HuH-7.5 (cell line): ENCODE measurements at regions not wholly inside any gene's neighbourhood (a gene's known extent, or its start where the extent isn't known, plus 50 kb on each side); places are given as distances from the start of the nearest gene placed in this dataset.

ENCODE experiments used
- DNase-seq: peaks from one replicate; pipeline ENCODE4 v3.0.0; 2011; ENCODE audit warnings: low spot score

GRCh38 chr7:12783421-12784095, 96.1 kb downstream of the ARL4A start:
- DNase-seq = no peak

- no peak for DNase-seq
Observed at GRCh38 chr7:12785473-12785872, 98.0 kb downstream of the ARL4A start.

GRCh38 chr7:12786494-12786893, 99.1 kb downstream of the ARL4A start:
- DNase-seq = no peak

GRCh38 chr7:12788171-12788570, 100.7 kb downstream of the ARL4A start:
- DNase-seq = no peak

GRCh38 chr7:12788591-12788990, 101.2 kb downstream of the ARL4A start:
- no peak for DNase-seq

GRCh38 chr7:12794722-12795302, 107.4 kb downstream of the ARL4A start:
- no peak for DNase-seq

GRCh38 chr7:12796397-12797127, 109.1 kb downstream of the ARL4A start:
- no peak for DNase-seq

- no peak for DNase-seq
Observed at GRCh38 chr7:12800486-12800885, 113.1 kb downstream of the ARL4A start.

GRCh38 chr7:12801107-12801506, 113.7 kb downstream of the ARL4A start:
- no peak for DNase-seq

GRCh38 chr7:12802070-12802469, 114.6 kb downstream of the ARL4A start:
- no peak for DNase-seq

GRCh38 chr7:12803542-12803941, 116.1 kb downstream of the ARL4A start:
- no peak for DNase-seq

GRCh38 chr7:12805518-12805928, 118.1 kb downstream of the ARL4A start:
- no peak for DNase-seq

- no peak for DNase-seq
Observed at GRCh38 chr7:12805957-12806356, 118.5 kb downstream of the ARL4A start.

GRCh38 chr7:12809476-12809875, 122.0 kb downstream of the ARL4A start:
- DNase-seq = no peak

GRCh38 chr7:12812111-12812510, 124.7 kb downstream of the ARL4A start:
- no peak for DNase-seq

- DNase-seq = no peak
Observed at GRCh38 chr7:12814107-12814506, 126.7 kb downstream of the ARL4A start.

- DNase-seq = no peak
Observed at GRCh38 chr7:12814828-12815227, 127.4 kb downstream of the ARL4A start.

- no peak for DNase-seq
Observed at GRCh38 chr7:12815426-12815825, 128.0 kb downstream of the ARL4A start.

- no peak for DNase-seq
Observed at GRCh38 chr7:12815871-12816270, 128.4 kb downstream of the ARL4A start.

GRCh38 chr7:12820777-12821176, 133.3 kb downstream of the ARL4A start:
- DNase-seq = no peak

GRCh38 chr7:12821746-12822145, 134.3 kb downstream of the ARL4A start:
- no peak for DNase-seq

GRCh38 chr7:12826079-12826478, 138.6 kb downstream of the ARL4A start:
- DNase-seq = no peak

- DNase-seq = no peak
Observed at GRCh38 chr7:12827219-12827821, 139.9 kb downstream of the ARL4A start.
